ENCODE measurements at regions not wholly inside any gene's neighbourhood (a gene's known extent, or its start where the extent isn't known, plus 50 kb on each side); places are given as distances from the start of the nearest gene placed in this dataset.
"Not testable (repeated sequence)": the region's sequence is repeated elsewhere in the genome, so short reads cannot be mapped to it uniquely, and the experiment has no call there.

GRCh38 chr1:67528141-67528540 is 97.9 kb upstream of the SERBP1 start:
- no peak for DNase-seq (ENCODE audit: low spot score)

GRCh38 chr1:67530071-67530470 is 99.9 kb upstream of the SERBP1 start:
- no peak for DNase-seq (ENCODE audit: low spot score)

- DNase-seq (ENCODE audit: low spot score), result peak; percentile 87
These were observed 102.4 kb upstream of the SERBP1 start for GRCh38 chr1:67532452-67533216.

- DNase-seq (ENCODE audit: low spot score), result no peak
These were observed 104.4 kb upstream of the SERBP1 start for GRCh38 chr1:67534627-67535065.

GRCh38 chr1:67535474-67535873 is 105.3 kb upstream of the SERBP1 start:
- peak; percentile 79 for DNase-seq (ENCODE audit: low spot score)

- no peak for DNase-seq (ENCODE audit: low spot score)
These were observed 106.9 kb upstream of the SERBP1 start for GRCh38 chr1:67536957-67537666.

GRCh38 chr1:67537667-67538018 is 107.4 kb upstream of the SERBP1 start:
- no peak for DNase-seq (ENCODE audit: low spot score)

GRCh38 chr1:67540025-67540732 is 110.0 kb upstream of the SERBP1 start:
- no peak for DNase-seq (ENCODE audit: low spot score)

- no peak for DNase-seq (ENCODE audit: low spot score)
These were observed 110.5 kb upstream of the SERBP1 start for GRCh38 chr1:67540733-67541125.

GRCh38 chr1:67542747-67543146 is 112.5 kb upstream of the SERBP1 start:
- no peak for DNase-seq (ENCODE audit: low spot score)

GRCh38 chr1:67544921-67545320 is 114.7 kb upstream of the SERBP1 start:
- DNase-seq (ENCODE audit: low spot score), result no peak

GRCh38 chr1:67545364-67545763 is 115.2 kb upstream of the SERBP1 start:
- no peak for DNase-seq (ENCODE audit: low spot score)

- no peak for DNase-seq (ENCODE audit: low spot score)
These were observed 121.2 kb upstream of the SERBP1 start for GRCh38 chr1:67551375-67551774.

- DNase-seq (ENCODE audit: low spot score), result no peak
These were observed 122.1 kb upstream of the SERBP1 start for GRCh38 chr1:67552336-67552759.

- DNase-seq (ENCODE audit: low spot score), result not testable (repeated sequence)
These were observed 124.0 kb upstream of the SERBP1 start for GRCh38 chr1:67554204-67554603.

- no peak for DNase-seq (ENCODE audit: low spot score)
These were observed 125.5 kb upstream of the SERBP1 start for GRCh38 chr1:67555461-67556296.

GRCh38 chr1:67556297-67556900 is 126.2 kb upstream of the SERBP1 start:
- no peak for DNase-seq (ENCODE audit: low spot score)

GRCh38 chr1:67557696-67558448 is 127.1 kb upstream of the GADD45A start:
- no peak for DNase-seq (ENCODE audit: low spot score)

GRCh38 chr1:67558449-67559193 is 126.4 kb upstream of the GADD45A start:
- no peak for DNase-seq (ENCODE audit: low spot score)

- peak; percentile 58 for DNase-seq (ENCODE audit: low spot score)
These were observed 125.7 kb upstream of the GADD45A start for GRCh38 chr1:67559222-67559700.

All from umbilical cord (tissue), 1 donor.